ENCODE measurements at regions not wholly inside any gene's neighbourhood (a gene's known extent, or its start where the extent isn't known, plus 50 kb on each side); places are given as distances from the start of the nearest gene placed in this dataset.

- TF ChIP-seq POLR2A (IDR thresholded peaks at IDR 0.05; ENCODE audit: low read depth, low read length) (no peak), POLR2AphosphoS5 (IDR thresholded peaks at IDR 0.05; ENCODE audit: low read depth, low read length) (no peak), SPI1 (IDR thresholded peaks at IDR 0.05; ENCODE audit: low read depth, low read length) (no peak), TAF1 (IDR thresholded peaks at IDR 0.05; ENCODE audit: low read depth, low read length) (no peak), PAX5 (IDR thresholded peaks at IDR 0.05; ENCODE audit: insufficient read depth, low read length, severe bottlenecking) (no peak), POU2F2 (IDR thresholded peaks at IDR 0.05; ENCODE audit: low read depth, low read length) (no peak)
These were observed 410.6 kb upstream of the UBE2E2 start for GRCh38 chr3:22792533-22792932.

All from GM12891 (cell line).